NOMO-1 treated with DMSO at 0.1 percent for 48 hours (cell line): ENCODE measurements at regions not wholly inside any gene's neighbourhood (a gene's known extent, or its start where the extent isn't known, plus 50 kb on each side); places are given as distances from the start of the nearest gene placed in this dataset.

Source experiments
- DNase-seq: peaks from one replicate; lab custom pipeline; 2025; ENCODE audit not compliant: unreplicated experiment; lab: John Stamatoyannopoulos, UW

- no peak for DNase-seq
Observed at GRCh38 chr22:49608660-49609059, 219.0 kb downstream of the BRD1 start.

GRCh38 chr22:49608228-49608627 is 219.4 kb downstream of the BRD1 start:
- no peak for DNase-seq

DNA sequence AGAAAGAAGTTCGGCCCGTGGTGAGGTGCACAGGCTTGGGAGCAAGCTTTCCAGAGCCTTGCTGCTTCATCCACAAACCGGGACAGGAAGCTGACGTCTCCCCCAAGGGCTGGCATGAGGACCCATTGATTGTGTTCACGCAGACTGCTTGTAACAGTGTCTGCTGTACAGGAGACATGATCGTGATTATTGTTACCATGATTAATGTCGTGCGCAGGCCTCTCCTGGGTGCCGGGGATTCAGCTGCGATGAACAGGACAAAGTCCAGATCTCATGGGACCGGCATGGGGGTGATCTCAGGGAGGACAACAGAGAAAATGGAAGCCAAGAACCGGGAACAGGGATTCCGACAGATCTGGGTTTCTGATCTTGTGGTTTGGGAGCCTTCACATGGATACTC is 219.9 kb downstream of the BRD1 start:
- DNase-seq, result no peak

GRCh38 chr22:49606562-49607290 is 220.9 kb downstream of the BRD1 start:
- no peak for DNase-seq

DNA sequence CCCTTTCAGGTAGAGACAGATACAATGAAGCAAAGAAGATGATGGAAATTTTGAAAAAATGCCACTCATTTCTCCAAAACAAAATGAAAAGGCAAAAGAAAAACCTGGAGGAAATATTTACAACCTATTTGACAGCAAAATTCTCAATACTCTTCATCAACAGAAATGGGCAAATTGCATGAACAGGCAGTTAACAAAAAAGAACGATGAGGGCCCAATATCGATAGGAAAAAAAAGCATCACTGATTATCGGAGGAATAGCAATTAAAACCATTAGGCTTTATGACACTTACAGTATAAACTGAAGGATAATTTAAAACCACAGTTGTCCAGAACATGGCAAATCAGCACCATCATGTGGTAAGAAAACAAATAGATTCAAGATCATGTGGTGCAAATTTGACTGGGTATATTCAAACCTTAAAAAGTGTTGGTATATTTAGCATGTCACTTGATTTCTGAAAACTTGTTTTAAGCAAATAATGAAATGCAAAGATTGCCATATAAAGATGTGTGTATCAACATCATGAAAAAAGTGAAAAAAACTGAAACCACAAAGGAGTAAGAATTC is 222.9 kb downstream of the BRD1 start:
- DNase-seq, result peak; percentile 21

GRCh38 chr22:49603016-49603415 is 224.7 kb downstream of the BRD1 start:
- no peak for DNase-seq

- no peak for DNase-seq
Observed at GRCh38 chr22:49602481-49602880, 225.2 kb downstream of the BRD1 start.

- DNase-seq, result no peak
Observed at GRCh38 chr22:49601614-49602321, 225.9 kb downstream of the BRD1 start.

GRCh38 chr22:49600891-49601431 is 226.7 kb downstream of the BRD1 start:
- peak; percentile 16 for DNase-seq

- DNase-seq, result no peak
Observed at GRCh38 chr22:49600468-49600867, 227.2 kb downstream of the BRD1 start.

DNA sequence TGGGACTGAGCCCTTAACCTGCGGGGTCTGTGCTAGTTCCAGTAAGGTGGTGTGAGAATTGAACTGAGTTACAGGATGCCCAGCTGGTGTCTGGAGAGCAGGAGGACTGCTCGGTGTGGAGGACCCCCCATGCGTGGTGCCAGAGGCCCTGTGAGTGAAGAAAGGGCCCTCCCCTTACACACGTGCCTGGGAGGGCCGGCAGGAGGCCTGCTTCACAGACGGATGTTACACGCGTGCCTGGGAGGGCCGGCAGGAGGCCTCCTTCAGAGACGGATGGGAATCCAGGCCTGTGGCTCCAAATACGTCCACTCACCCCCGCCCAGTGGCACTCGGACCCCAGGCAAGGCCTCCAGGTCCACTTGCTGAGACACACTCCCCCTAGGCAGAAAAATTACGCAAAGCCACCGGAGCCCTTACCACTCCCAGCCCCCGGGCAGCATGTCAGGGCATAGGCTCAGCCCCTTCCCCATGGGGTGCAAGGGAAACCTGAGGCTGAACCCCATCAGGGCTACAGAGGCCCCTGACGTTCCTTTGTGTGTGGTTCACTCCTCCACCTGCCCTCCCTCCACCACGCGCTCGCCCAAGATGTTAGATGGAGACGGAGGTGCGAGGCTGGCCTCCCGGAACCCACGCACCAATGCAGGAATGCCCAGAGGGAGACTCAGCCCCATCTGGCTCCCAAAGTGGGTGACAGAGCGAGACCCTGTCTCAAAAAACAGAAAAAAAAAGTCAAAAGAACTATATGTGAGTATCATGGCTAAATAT is 227.8 kb downstream of the BRD1 start:
- DNase-seq, result peak; percentile 31

- peak; percentile 92 for DNase-seq
Observed at GRCh38 chr22:49599039-49599438, 228.6 kb downstream of the BRD1 start.

DNA sequence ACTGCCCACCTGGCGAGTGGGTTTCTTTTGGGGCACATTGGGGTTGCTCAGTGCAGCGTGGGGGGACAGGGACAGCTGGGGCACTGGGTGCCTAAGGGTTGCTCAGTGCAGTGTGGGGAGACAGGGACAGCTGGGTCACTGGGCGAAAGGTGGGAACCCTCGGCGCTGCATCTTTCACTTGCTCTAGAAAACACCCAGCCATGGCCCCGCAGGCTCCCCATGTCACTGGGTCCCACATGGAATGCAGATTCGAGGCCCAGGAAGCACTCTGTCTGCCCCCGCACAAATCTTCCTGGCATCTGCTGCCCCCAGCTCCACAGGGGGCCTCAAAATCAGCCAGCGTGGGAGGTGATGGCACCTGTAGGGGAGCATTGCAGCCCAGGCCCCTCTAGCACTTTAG is 229.3 kb downstream of the BRD1 start:
- no peak for DNase-seq

DNA sequence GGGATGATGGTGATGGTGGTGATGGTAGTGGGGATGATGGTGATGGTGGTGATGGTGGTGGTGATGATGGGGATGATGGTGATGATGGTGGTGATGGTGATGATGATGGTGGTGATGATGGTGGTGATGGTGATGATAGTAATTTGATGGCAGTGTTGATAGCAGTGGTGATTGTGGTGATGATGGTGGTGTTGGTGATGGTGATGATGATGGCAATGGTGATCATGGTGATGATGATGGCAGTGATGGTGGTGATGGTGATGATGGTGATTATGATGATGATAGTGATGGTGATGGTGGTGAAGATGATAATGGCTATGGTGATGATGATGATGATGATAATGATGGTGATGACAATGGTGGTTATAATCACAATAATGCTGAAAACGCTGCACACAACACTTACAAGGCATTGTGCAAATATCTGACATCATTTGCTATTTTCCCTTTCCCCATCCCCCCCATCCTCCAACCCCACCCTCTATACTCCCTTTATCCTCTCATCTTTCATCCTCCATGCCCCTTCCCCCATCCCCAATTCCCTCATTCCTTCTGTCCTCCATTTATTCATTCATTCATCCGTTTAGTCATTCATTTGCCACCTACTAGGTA is 230.1 kb downstream of the BRD1 start:
- no peak for DNase-seq

DNA sequence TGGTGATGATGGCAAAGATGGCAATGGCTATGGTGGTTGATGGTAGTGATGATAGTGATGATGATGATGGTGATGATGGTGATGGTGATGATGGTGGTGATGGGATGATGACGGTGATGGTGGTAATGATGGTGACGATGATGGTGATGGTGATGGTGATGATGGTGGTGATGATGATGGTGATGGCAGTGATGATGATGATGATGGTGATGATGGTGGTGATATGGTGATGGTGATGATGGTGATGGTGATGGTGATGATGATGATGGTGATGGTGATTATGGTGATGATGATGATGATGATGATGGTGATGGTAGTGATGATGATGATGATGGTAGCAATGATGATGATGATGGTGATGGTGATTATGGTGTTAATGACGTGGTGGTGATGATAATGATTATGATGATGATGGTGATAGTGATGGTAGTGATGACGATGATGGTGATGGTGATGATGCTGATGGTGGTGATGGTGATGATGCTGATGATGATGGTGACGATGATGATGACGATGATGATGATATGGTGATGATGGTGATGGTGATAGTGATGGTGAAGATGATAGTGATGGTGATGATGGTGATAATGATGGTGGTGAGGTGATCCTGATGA is 232.1 kb downstream of the BRD1 start:
- no peak for DNase-seq

GRCh38 chr22:49594078-49594477 is 233.6 kb downstream of the BRD1 start:
- no peak for DNase-seq

DNA sequence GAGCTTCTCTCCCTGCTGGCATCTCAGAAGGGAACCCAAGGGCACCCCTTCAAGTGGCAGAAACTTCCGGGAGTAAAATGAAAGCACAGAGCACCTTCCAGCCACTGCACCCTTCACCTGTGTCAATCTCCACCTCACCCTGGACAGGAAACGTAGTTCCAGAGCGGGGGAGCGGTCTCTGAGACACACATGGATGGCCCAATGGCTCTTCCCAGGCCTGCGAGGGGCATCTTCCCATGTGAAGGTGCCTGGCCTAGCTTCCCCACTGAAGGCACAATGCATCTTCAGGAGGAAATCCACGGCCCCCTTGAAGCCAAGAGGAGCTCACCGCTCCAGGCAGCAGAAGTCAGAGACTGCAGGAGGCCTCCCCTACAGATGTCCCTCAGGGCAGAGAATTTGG is 234.2 kb downstream of the BRD1 start:
- no peak for DNase-seq

DNA sequence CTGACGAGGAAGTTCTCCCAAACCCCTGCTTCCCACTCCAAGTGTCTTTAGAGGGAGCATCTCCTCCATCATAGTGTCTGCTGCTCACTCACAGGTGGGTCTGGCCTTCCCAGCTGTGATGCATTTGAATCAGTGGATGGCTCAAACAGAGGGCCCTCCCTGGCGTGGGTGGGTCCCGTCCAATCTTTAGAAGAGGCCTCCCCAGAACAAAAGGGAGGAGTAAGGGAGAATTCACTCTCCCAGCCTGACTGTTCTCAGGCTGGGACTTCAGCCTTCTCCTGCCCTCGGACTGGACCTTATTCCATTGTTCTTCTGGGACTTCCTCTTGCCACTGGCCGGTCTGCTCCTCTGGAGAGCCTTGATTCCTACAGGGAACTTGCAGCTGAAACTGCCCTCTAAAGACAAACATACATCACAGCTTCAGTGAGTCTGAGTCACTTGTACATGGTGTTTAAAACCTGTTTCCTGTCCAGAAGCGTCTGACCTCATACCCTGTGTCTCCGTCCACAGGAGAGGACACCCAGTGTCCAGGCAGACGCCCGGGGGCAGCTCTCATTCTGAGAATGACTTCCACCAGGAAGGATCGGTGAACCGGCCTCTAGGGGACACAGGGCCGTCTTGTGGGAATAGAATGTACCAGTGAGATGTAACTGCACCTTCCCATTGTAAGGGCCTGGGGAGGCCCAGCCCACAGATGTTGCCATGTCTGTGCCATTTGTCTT is 234.7 kb downstream of the BRD1 start:
- DNase-seq, result no peak

DNA sequence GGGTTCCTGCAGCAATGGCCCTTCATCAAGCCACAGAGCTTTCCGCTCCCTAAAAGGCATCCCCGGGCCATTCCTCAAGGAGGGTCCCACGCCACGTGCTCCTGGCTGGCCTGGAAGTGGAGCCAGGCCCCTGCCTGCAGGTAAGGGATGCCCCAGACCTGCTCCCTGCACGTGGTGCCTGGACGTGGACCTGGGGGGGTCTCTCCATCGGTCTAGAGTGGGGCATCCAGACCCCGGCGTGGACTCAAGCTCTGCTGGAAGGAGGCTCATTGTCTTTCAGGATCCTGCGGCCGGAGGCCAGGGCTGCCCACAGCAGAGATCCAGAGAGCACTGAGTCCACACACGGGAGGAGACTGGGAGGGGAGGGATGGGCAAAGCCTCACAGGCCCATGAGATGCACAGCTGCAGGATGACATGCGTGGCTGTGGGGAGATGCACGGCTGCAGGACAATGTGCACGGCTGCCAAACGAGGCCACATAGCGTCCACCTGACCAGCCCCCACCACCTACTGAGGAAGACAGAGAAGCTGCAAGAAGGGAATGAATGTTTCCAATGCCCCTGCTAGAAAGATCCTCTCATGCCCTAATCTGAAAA is 236.7 kb downstream of the BRD1 start:
- DNase-seq, result no peak
